GM19099 (cell line): ENCODE measurements at regions not wholly inside any gene's neighbourhood (a gene's known extent, or its start where the extent isn't known, plus 50 kb on each side); places are given as distances from the start of the nearest gene placed in this dataset.

ENCODE experiments used
- POLR2A ChIP-seq: IDR thresholded peaks from 3 replicates; pipeline ENCODE4 v1.6.1; 2011; ENCODE audit warnings: low read depth; ENCODE audit not compliant: insufficient read length; ENCODE audit errors: extremely low read depth

GRCh38 chr5:28404363-28405071 lies 1366.1 kb upstream of the CDH9 start:
- TF ChIP-seq POLR2A = no peak

- TF ChIP-seq POLR2A = no peak
Measured at GRCh38 chr5:28403846-28404245, 1365.5 kb upstream of the CDH9 start.

GRCh38 chr5:28402590-28403301 lies 1364.4 kb upstream of the CDH9 start:
- TF ChIP-seq POLR2A = no peak

- TF ChIP-seq POLR2A = no peak
Measured at GRCh38 chr5:28400076-28400475, 1361.7 kb upstream of the CDH9 start.

- TF ChIP-seq POLR2A = no peak
Measured at GRCh38 chr5:28399211-28399610, 1360.8 kb upstream of the CDH9 start.

- TF ChIP-seq POLR2A = no peak
Measured at GRCh38 chr5:28398185-28398584, 1359.8 kb upstream of the CDH9 start.

- no peak for TF ChIP-seq POLR2A
Measured at GRCh38 chr5:28397502-28397941, 1359.1 kb upstream of the CDH9 start.

GRCh38 chr5:28391277-28391676 lies 1352.9 kb upstream of the CDH9 start:
- no peak for TF ChIP-seq POLR2A

- no peak for TF ChIP-seq POLR2A
Measured at GRCh38 chr5:28390341-28390740, 1352.0 kb upstream of the CDH9 start.

GRCh38 chr5:28388428-28388827 lies 1350.0 kb upstream of the CDH9 start:
- no peak for TF ChIP-seq POLR2A

- no peak for TF ChIP-seq POLR2A
Measured at GRCh38 chr5:28386712-28387111, 1348.3 kb upstream of the CDH9 start.

GRCh38 chr5:28380167-28380566 lies 1341.8 kb upstream of the CDH9 start:
- TF ChIP-seq POLR2A = no peak

- TF ChIP-seq POLR2A = no peak
Measured at GRCh38 chr5:28374492-28374967, 1336.1 kb upstream of the CDH9 start.

- TF ChIP-seq POLR2A = no peak
Measured at GRCh38 chr5:28370896-28371295, 1332.5 kb upstream of the CDH9 start.

GRCh38 chr5:28369418-28369817 lies 1331.0 kb upstream of the CDH9 start:
- TF ChIP-seq POLR2A = no peak

- no peak for TF ChIP-seq POLR2A
Measured at GRCh38 chr5:28355831-28356230, 1317.4 kb upstream of the CDH9 start.

- no peak for TF ChIP-seq POLR2A
Measured at GRCh38 chr5:28346696-28347095, 1308.3 kb upstream of the CDH9 start.

- no peak for TF ChIP-seq POLR2A
Measured at GRCh38 chr5:28344836-28345433, 1306.5 kb upstream of the CDH9 start.
